Ascending aorta (tissue), 2 donors: ENCODE measurements at regions not wholly inside any gene's neighbourhood (a gene's known extent, or its start where the extent isn't known, plus 50 kb on each side); places are given as distances from the start of the nearest gene placed in this dataset.
"Not testable (repeated sequence)": the region's sequence is repeated elsewhere in the genome, so short reads cannot be mapped to it uniquely, and the experiment has no call there.

Experiments used
- DNase-seq, 2 donors: peaks; one replicate each; pipeline ENCODE4 v3.0.0-alpha.2; 2019; ENCODE audit warnings: low spot score in 2 of 2
- H3K27ac ChIP-seq, 2 donors: fragments of 200-600 bp; sonication (generic); one replicate each; pipeline ENCODE4 v1.5.1; 2016 to 2017; ENCODE audit warnings: mild to moderate bottlenecking in 1 of 2
- H3K27me3 ChIP-seq: fragments of 200-600 bp; sonication (generic); one replicate; pipeline ENCODE4 v1.5.1; 2017
- H3K36me3 ChIP-seq, 2 donors: fragments of 200-600 bp; sonication (generic); one replicate each; pipeline ENCODE4 v1.5.1; 2016
- H3K4me1 ChIP-seq, 2 donors: fragments of 200-600 bp; sonication (generic); one replicate each; pipeline ENCODE4 v1.5.1; 2016 to 2017; ENCODE audit warnings: mild to moderate bottlenecking in 1 of 2
- H3K4me3 ChIP-seq, 2 donors: fragments of 200-600 bp; sonication (generic); one replicate each; pipeline ENCODE4 v1.5.1; 2016 to 2017; ENCODE audit warnings: mild to moderate bottlenecking in 1 of 2
- H3K9me3 ChIP-seq, 2 donors: fragments of 200-600 bp; sonication (generic); one replicate each; pipeline ENCODE4 v1.5.1; 2016
- CTCF ChIP-seq, 3 experiments: fragments of 200-600 bp in 2 of 3; fragments of 450-650 bp in 1 of 3; sonication (generic) in 2 of 3; IDR thresholded peaks; one replicate each; pipeline ENCODE4 v1.5.1; 2016 to 2019; ENCODE audit warnings: antibody characterized with exemption in 3 of 3, mild to moderate bottlenecking in 1 of 3, moderate library complexity in 1 of 3
- intact Hi-C: fragments of 100-400 bp; cut with DNase I; formaldehyde crosslinking; loops from one replicate; pipeline ENCODE4 v1.15.1; 2023

DNA sequence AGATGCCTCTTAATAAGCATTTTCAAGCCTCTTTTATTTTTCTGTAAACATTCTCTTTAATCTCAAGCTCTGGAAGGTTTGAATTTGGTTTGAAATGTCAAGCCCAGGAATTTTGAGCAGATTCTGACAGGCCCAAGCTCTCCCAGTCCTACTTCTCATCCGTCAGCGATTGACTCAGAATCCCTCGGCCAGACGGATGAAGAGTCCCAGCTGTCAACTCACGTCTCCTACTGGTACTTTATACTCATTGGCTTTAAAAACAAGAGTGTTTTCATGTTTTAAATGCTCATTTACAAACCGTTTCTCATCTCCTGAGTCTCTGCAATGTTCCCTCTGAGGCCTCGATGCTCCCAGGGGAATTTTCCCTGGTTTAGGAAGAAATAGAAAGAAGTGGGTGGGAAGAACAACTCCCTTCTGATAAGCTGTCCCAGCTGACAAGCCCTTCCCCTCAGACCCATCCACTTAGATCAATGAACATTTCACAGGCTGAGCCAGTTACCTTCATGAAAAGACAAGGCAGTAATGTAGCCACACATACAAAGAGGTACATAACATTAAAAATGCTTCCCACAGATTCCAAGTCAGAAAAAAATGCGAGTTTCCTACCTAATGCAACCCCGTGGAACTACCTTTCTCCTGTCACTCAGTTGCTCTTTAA, 478.2 kb upstream of the DPH6 start:
- Histone ChIP-seq H3K4me1 (no peaks in the 10 kb centered on the region), H3K4me3 (no peak overlapping the region), H3K27ac (no peak overlapping the region), H3K36me3 (no peaks in the 10 kb centered on the region), H3K9me3 (no peaks in the 10 kb centered on the region), H3K27me3 (no peaks in the 10 kb centered on the region)
- intact Hi-C loops = no loop called here
- no peak for DNase-seq
- TF ChIP-seq CTCF (IDR thresholded peaks at IDR 0.05) = no peak

DNA sequence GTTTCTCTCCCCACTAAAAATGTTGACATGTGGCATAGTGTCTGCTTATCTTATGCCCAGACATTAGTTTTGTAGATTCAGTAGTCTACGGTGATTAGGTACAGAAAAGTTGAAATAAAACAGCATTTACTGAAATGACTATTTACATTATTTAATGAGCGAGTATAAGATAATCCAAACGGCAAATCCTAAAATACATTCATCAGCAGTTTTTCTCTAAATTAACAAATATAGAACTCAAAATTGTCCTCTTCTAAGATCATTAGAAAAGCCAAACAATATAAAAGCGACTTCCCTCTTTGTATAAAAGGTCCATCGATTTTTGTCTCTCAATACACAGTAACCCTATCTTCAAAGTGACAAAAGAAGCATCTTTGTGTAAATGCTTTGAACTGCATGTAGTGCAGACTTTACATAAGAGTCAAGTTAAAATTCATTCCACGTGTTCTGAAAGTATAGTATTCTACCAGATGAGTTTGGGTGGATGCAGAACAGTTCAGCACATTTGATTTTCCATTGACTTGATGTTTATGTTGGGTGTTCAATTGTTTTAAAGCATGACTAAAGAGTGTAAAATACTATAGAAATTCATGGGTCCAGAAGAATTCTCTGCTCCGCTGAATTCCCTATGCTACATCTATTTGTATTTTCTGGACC, 480.8 kb upstream of the DPH6 start:
- Histone ChIP-seq H3K4me1 (no peaks in the 10 kb centered on the region), H3K4me3 (no peak overlapping the region), H3K9me3 (no peaks in the 10 kb centered on the region), H3K27me3 (no peaks in the 10 kb centered on the region), H3K27ac (no peak overlapping the region), H3K36me3 (no peaks in the 10 kb centered on the region)
- TF ChIP-seq CTCF (IDR thresholded peaks at IDR 0.05) = no peak
- intact Hi-C loops = no loop called here
- DNase-seq = no peak

GRCh38 chr15:36029606-36030210, 483.7 kb upstream of the DPH6 start:
- Histone ChIP-seq H3K4me1 (no peaks in the 10 kb centered on the region), H3K27ac (no peak overlapping the region), H3K9me3 (no peaks in the 10 kb centered on the region), H3K36me3 (no peaks in the 10 kb centered on the region), H3K27me3 (no peaks in the 10 kb centered on the region), H3K4me3 (no peak overlapping the region)
- no peak for DNase-seq
- intact Hi-C loops = no loop called here
- no peak for TF ChIP-seq CTCF (IDR thresholded peaks at IDR 0.05)

DNA sequence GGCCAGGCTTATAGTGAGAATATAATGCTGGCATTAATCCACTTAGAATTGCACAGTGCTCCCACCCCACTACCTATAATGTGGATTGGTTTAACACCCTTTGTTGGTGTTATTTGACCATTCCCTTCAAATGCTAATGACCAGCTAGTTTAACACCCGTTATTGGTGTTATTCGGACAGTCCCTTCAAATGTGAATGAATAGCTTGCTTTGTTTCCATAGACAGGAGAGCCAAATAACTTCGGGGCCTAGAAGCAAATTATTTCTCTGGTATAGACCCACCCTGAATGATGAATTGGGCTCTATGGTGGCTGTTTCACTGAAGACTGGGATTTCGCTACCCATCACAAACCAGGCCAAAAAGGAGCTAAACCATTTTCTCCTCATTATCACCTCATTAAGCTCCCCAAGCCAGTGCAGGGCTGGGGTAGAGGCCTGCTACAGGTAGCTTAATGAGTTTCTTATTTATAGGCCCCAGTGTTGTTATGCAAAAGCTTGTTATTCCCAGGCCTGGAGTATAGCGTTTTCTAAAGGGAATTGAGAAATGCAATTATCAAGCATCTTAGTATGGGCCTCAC, 494.1 kb upstream of the DPH6 start:
- intact Hi-C loops = no loop called here
- Histone ChIP-seq H3K4me3 (no peak overlapping the region), H3K27me3 (no peaks in the 10 kb centered on the region), H3K4me1 (no peaks in the 10 kb centered on the region), H3K9me3 (no peaks in the 10 kb centered on the region), H3K27ac (no peak overlapping the region), H3K36me3 (no peaks in the 10 kb centered on the region)
- TF ChIP-seq CTCF (IDR thresholded peaks at IDR 0.05) = no peak
- no peak for DNase-seq

DNA sequence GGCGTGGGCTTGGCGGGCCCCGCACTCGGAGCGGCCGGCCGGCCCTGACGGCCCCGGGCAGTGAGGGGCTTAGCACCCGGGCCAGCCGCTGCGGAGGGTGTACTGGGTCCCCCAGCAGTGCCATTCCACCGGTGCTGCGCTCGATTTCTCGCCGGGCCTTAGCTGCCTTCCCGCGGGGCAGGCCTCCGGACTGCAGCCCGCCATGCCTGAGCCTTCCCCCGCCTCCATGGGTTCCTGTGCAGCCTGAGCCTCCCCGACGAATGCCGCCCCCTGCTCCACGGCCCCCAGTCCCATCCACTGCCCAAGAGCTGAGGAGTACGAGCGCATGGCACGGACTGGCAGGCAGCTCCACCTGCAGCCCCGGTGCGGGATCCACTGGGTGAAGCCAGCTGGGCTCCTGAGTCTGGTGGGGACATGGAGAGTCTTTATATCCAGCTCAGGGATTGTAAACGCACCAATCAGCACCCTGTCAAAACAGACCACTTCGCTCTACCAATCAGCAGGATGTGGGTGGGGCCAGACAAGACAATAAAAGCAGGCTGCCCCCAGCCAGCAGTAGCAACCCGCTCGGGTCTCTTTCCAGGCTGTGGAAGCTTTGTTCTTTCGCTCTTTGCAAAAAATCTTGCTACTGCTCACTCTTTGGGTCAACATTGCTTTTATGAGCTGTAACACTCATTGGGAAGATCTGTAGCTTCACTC, 501.2 kb upstream of the DPH6 start:
- H3K4me1 ChIP-seq, DNase-seq, H3K9me3 ChIP-seq, H3K36me3 ChIP-seq, H3K27ac ChIP-seq, intact Hi-C loops, H3K27me3 ChIP-seq, H3K4me3 ChIP-seq: not testable (repeated sequence)

- H3K27me3 ChIP-seq = no peaks in the 10 kb centered on the region
- no peak overlapping the region for H3K4me3 ChIP-seq
- no peaks in the 10 kb centered on the region for H3K4me1 ChIP-seq
- intact Hi-C loops = no loop called here
- no peaks in the 10 kb centered on the region for H3K9me3 ChIP-seq
- DNase-seq = no peak
- H3K27ac ChIP-seq = no peak overlapping the region
- TF ChIP-seq CTCF (IDR thresholded peaks at IDR 0.05) = no peak
- no peaks in the 10 kb centered on the region for H3K36me3 ChIP-seq
Measured at GRCh38 chr15:36050899-36051298, 504.9 kb upstream of the DPH6 start.

- H3K4me1 ChIP-seq, H3K27me3 ChIP-seq, DNase-seq, H3K4me3 ChIP-seq, H3K36me3 ChIP-seq, H3K27ac ChIP-seq, intact Hi-C loops, H3K9me3 ChIP-seq: not testable (repeated sequence)
Measured at GRCh38 chr15:36052641-36053040, 506.7 kb upstream of the DPH6 start.
